Heart left ventricle (tissue), 16 donors: ENCODE measurements at regions not wholly inside any gene's neighbourhood (a gene's known extent, or its start where the extent isn't known, plus 50 kb on each side); places are given as distances from the start of the nearest gene placed in this dataset.

Source experiments
- ATAC-seq, 4 donors: fragments of 200-7000 bp; cut with Tn5 transposase; one replicate each; pipeline ENCODE4 v1.9.1; 2020 to 2022; ENCODE audit warnings: moderate library complexity in 4 of 4, mild to moderate bottlenecking in 3 of 4, moderate number of reproducible peaks in 1 of 4
- DNase-seq, 5 donors: peaks; one replicate each; pipeline ENCODE4 v3.0.0-alpha.2; 2020
- H3K27ac ChIP-seq, 12 donors: fragments of 200-600 bp; sonication (generic) in 4 of 12; one replicate each; pipeline versions ENCODE4 v1.5.0 to v1.8.0; 2016 to 2022; ENCODE audit warnings: mild to moderate bottlenecking in 2 of 12
- H3K27me3 ChIP-seq, 9 donors: fragments of 200-600 bp; sonication (generic) in 2 of 9; one replicate each; pipeline versions ENCODE4 v1.5.1 to v1.8.0; 2016 to 2022; ENCODE audit warnings: mild to moderate bottlenecking in 3 of 9
- H3K36me3 ChIP-seq, 9 donors: fragments of 200-600 bp; sonication (generic) in 2 of 9; one replicate each; pipeline versions ENCODE4 v1.5.0 to v1.8.0; 2018 to 2022; ENCODE audit warnings: mild to moderate bottlenecking in 2 of 9
- H3K4me1 ChIP-seq, 12 donors: fragments of 200-600 bp; sonication (generic) in 4 of 12; one replicate each; pipeline versions ENCODE4 v1.5.0 to v1.8.0; 2016 to 2022; ENCODE audit warnings: mild to moderate bottlenecking in 3 of 12
- H3K4me3 ChIP-seq, 12 donors: fragments of 200-600 bp; sonication (generic) in 4 of 12; one replicate each; pipeline versions ENCODE4 v1.5.0 to v1.8.0; 2017 to 2022; ENCODE audit warnings: mild to moderate bottlenecking in 9 of 12, moderate library complexity in 4 of 12
- H3K9me3 ChIP-seq, 12 donors: fragments of 200-600 bp; sonication (generic) in 4 of 12; one replicate each; pipeline versions ENCODE4 v1.5.0 to v1.8.0; 2016 to 2022; ENCODE audit warnings: mild to moderate bottlenecking in 1 of 12
- CTCF ChIP-seq, 12 donors: fragments of 200-600 bp; sonication (generic) in 4 of 12; IDR thresholded peaks; one replicate each; pipeline versions ENCODE4 v1.5.0 to v1.8.0; 2018 to 2022; ENCODE audit warnings: antibody characterized with exemption in 12 of 12, mild to moderate bottlenecking in 5 of 12
- POLR2A ChIP-seq, 2 donors: fragments of 450-650 bp; IDR thresholded peaks; one replicate each; pipeline ENCODE4 v1.6.1; 2017; ENCODE audit warnings: antibody characterized with exemption in 2 of 2, mild to moderate bottlenecking in 2 of 2, moderate library complexity in 2 of 2
- WGBS, 4 donors: extraction: QIAGEN DNeasy Blood & Tissue Kit in 2 of 4; methylation state at CpG; one replicate each; pipeline versions ENCODE4 v1.1.5 to v1.1.7; 2013 to 2018; 5-methylcytosine and 5-hydroxymethylcytosine counted together
- intact Hi-C, 10 donors: fragments of 100-400 bp; cut with DNase I; formaldehyde crosslinking; loops; one replicate each; pipeline versions ENCODE4 v1.11.1 to v1.14.2; 2022
- donor health status: ischemic (EF 13 %, LVEDD 7.1; RV severe dilation, severe dysfunction).
- donor health status: healthy with polysubstance abuse.
- donor health status: DM: no; HTN: yes; CAD: no.
- donor health status: DM: no; HTN: no; CAD: no.
- donor health status: ischemic (EF 25% LVEDD 6.9; RV normal size, moderate dysfunction).
- donor health status: ischemic (EF 25% LVEDD 5.7; RV mildly dilated, moderate dysfunction).
- donor health status: healthy.
- donor health status: DM: yes; HTN: yes; CAD: no.
- donor health status: ischemic (EF 35%, LVEDD 5.7; RV mildly dilated, moderate dysfunction).
- donor health status: nonischemic (EF 11% LVEDD 7.7; RV severe dilation, severe dysfunction).
- donor health status: DM: yes; HTN: yes; CAD: no.
- donor health status: PGD.
- donor health status: ischemic (EF 29% LVEDD 5.4; RV normal size, mild dysfunction).
- donor health status: nonischemic (EF 23%, LVEDD 6.1; RV moderate dilation, normal function).

DNA sequence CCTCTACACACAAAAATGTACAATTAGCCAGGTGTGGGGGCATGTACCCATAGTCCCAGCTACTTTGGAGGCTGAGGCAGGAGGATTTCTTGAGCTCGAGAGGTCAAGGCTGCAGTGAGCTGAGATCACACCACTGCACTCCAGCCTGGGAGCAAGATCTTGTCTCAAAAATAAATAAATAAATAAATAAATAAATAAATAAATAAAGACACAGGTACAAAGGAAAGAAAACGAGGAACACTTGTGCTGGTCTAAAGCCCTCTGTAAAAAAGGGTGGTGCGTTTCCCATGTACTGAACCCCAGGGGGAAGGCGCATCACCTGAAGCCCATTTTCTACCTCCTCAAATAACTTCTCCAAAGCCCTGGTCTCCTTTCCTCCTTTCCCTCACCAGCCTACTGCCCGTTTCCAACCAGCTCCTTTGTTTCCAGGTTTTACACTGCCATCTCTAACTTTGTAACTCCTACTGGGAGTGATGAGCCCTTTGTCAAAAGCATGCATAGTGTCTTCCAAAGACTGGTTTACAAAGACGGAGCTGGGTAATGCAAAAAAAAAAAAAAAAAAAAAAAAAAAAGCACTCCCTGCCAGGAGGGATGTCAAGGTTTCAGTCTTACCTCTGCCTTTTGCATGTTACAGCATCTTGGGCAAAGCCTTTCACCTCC lies 81.5 kb upstream of the SOX4 start:
- H3K36me3 ChIP-seq: no peaks in the 10 kb centered on the region
- TF ChIP-seq CTCF (IDR thresholded peaks at IDR 0.05) (no peak), POLR2A (IDR thresholded peaks at IDR 0.05) (no peak)
- intact Hi-C loops: no loop called here
- no peak overlapping the region for H3K27ac ChIP-seq
- no peaks in the 10 kb centered on the region for H3K4me1 ChIP-seq
- no peaks in the 10 kb centered on the region for H3K27me3 ChIP-seq
- no peak for DNase-seq
- H3K4me3 ChIP-seq: no peak overlapping the region
- 92 to 95% (median 94%) methylated on average over 6 of the region's 6 CpGs for WGBS, 4 donors
- H3K9me3 ChIP-seq: no peaks in the 10 kb centered on the region
- no peak for ATAC-seq

GRCh38 chr6:21514288-21514687 lies 79.3 kb upstream of the SOX4 start:
- H3K27ac ChIP-seq: no peak overlapping the region
- WGBS, 4 donors: 90 to 94% (median 91%) methylated on average over 4 of the region's 4 CpGs
- DNase-seq: no peak
- TF ChIP-seq POLR2A (IDR thresholded peaks at IDR 0.05): no peak
- no peak for TF ChIP-seq CTCF (IDR thresholded peaks at IDR 0.05)
- no peaks in the 10 kb centered on the region for H3K27me3 ChIP-seq
- no peaks in the 10 kb centered on the region for H3K36me3 ChIP-seq
- ATAC-seq: no peak
- H3K9me3 ChIP-seq: no peaks in the 10 kb centered on the region
- intact Hi-C loops: no loop called here
- no peak overlapping the region for H3K4me3 ChIP-seq
- H3K4me1 ChIP-seq: no peaks in the 10 kb centered on the region

GRCh38 chr6:21518317-21518716 lies 75.2 kb upstream of the SOX4 start:
- Histone ChIP-seq H3K4me1 (no peaks in the 10 kb centered on the region), H3K9me3 (no peaks in the 10 kb centered on the region), H3K4me3 (no peak overlapping the region), H3K27me3 (no peaks in the 10 kb centered on the region), H3K36me3 (no peaks in the 10 kb centered on the region), H3K27ac (no peak overlapping the region)
- intact Hi-C loops: no loop called here
- no peak for TF ChIP-seq POLR2A (IDR thresholded peaks at IDR 0.05)
- 73 to 88% (median 79%) methylated on average over 4 of the region's 4 CpGs for WGBS, 4 donors
- no peak for DNase-seq
- no peak for ATAC-seq

DNA sequence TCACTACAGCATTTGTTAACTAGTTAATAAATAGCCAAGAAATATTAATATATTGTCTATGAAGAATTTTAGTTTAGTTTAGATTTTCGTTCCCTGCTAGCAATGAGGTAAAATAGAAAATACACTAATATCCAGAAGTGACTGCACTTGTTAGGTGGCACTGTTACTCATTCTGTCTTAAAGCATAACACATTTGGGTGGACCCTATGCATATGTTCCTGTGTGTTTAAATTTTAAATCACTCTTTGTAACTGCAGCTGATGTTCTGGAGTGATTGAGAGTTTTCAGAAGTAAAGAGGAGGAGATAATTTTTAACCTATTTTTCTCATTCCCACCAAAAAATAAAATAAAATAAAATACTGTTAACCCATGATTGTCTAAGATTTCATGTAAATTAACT lies 73.9 kb upstream of the SOX4 start:
- no peaks in the 10 kb centered on the region for H3K36me3 ChIP-seq
- TF ChIP-seq CTCF (IDR thresholded peaks at IDR 0.05) (no peak), POLR2A (IDR thresholded peaks at IDR 0.05) (no peak)
- H3K27ac ChIP-seq: no peak overlapping the region
- intact Hi-C loops: no loop called here
- H3K4me1 ChIP-seq: peaks cover 0 to 6% (median 0%) of the 10 kb centered on the region in 12 donors
- H3K27me3 ChIP-seq: no peaks in the 10 kb centered on the region
- no peak for ATAC-seq
- DNase-seq: no peak
- H3K4me3 ChIP-seq: no peak overlapping the region
- no peaks in the 10 kb centered on the region for H3K9me3 ChIP-seq
- WGBS, 4 donors: 93 to 97% (median 95%) methylated on average over 1 of the region's 1 CpG

- H3K4me1 ChIP-seq: peaks cover 0 to 6% (median 0%) of the 10 kb centered on the region in 12 donors
- no peak for DNase-seq
- intact Hi-C loops: no loop called here
- no peak overlapping the region for H3K4me3 ChIP-seq
- no peaks in the 10 kb centered on the region for H3K36me3 ChIP-seq
- ATAC-seq: no peak
- TF ChIP-seq CTCF (IDR thresholded peaks at IDR 0.05): no peak
- no peak for TF ChIP-seq POLR2A (IDR thresholded peaks at IDR 0.05)
- H3K9me3 ChIP-seq: no peaks in the 10 kb centered on the region
- H3K27me3 ChIP-seq: no peaks in the 10 kb centered on the region
- H3K27ac ChIP-seq: no peak overlapping the region
- 71 to 79% (median 77%) methylated on average over 4 of the region's 4 CpGs for WGBS, 4 donors
Observed at GRCh38 chr6:21521276-21521675, 72.3 kb upstream of the SOX4 start.
